SIG-M5 (cell line): ENCODE measurements at regions not wholly inside any gene's neighbourhood (a gene's known extent, or its start where the extent isn't known, plus 50 kb on each side); places are given as distances from the start of the nearest gene placed in this dataset.

Experiments used
- DNase-seq: peaks from one replicate; lab custom pipeline; 2025; lab: John Stamatoyannopoulos, UW

DNA sequence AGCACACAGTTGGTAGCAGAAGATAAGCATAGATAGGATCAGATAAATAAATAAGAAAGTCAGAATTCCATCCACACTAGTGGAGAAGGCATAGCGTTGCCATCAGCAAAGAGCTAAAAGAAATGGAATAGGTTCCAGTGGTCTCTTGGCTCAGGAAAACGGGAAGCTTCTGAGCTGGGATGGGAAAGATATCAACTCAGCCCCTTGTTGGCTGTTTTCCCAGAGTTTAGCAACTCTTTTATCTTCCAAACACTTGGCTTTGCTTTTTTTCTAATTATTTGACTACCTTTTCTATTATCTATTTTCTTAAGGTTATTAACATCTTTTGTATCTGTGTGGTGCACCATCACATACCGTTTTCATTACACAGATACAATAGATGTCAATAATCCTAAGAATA is 445.7 kb upstream of the TRPC7 start:
- no peak for DNase-seq

DNA sequence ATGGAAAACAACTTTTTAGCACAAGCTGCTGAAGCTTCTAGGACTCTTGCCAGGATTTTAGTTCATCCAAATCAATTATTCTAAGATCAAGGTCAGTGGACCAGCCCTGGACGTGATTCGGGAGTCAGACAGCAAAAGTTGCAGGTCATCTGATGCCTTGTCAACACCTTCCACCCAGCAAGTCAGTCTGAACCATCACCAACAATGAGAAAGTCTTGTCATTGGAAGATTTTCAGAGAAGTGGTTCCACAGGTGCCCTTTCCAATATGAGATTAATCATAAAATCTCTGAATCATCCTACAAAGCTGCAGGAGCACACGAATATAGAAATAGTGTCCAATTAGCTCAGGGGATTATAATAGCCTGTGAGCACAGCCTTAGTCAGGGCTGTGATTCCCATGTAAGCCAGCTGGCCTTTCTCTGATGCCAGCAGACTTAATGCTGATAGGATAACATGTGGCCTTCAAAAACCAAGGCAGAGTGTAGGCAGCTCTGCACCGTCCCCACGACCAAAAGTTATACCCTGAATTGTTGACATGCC is 445.0 kb upstream of the TRPC7 start:
- DNase-seq, result no peak

DNA sequence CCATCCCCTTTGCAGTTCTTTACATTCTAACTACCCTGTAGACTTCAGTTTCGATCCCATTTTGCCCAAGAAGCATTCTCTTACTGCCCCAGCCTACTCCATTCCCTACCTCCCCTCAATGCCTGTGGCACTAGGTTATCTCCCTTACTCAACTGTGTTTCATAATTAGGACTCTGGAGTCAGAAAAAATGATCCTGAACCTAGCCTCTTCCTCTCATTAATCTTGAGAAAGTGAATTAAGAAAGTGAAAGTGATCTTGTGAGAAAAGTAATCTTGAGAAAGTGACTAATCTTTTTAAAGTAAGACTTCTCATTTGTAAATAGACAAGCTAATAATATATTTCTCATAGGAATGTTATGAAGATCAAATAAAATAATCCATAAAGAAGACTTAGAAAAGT is 444.0 kb upstream of the TRPC7 start:
- DNase-seq, result no peak

DNA sequence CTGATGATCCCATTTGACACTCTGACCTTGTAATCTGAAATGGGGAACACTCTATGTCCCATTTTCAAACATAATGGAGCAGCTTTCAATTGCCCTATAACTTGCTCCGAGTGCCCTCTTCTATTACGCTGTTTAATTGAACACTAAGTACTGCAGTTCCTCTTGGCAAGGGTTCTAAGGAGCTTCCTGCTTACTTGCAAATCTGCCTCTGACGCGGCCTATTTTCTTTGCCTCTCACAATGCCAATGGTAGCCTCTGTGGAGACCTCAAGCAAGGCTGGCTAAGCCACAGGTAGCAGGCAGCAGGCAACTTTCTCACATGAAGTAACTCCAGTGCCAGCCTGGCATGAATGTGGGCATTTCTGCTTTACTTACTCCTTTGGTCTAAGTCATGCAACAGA is 443.4 kb upstream of the TRPC7 start:
- no peak for DNase-seq

DNA sequence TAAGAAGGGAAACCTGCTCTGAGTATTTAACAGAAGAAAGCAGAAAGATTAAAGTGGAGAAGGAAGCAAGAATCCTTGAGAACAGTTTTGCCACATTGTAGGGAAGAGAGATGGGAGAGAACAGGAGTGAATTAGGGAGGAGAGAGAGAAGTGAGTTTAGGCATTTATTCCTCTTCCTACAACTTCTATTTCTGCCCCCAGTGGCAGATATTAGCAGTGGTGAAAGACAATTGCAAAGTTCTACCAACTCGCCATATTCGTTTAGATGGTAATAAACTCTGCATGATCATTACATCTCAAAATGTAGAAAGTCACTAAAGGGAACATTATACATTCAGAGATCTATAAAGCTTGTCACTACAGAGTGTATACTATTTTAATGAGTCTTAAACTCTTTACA is 440.1 kb upstream of the TRPC7 start:
- no peak for DNase-seq

DNA sequence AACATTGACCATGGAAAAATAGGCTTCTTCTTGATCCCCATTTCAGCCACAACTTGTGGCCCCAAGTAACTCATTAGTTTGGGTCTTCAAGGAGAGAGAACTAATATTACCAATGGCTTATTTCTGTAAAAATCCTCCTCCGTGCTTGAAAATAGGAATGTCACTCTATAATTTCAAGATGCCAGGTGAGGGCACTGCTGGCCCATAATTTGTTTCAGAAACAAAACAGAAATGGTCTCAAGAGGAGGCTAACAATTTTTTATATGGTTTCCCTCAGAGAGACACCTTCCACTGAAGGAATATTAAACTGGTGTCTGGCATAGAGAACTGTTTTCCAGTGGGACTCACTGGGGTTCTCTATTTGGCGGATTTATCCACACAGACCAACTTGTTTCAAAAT is 437.0 kb upstream of the TRPC7 start:
- no peak for DNase-seq

DNA sequence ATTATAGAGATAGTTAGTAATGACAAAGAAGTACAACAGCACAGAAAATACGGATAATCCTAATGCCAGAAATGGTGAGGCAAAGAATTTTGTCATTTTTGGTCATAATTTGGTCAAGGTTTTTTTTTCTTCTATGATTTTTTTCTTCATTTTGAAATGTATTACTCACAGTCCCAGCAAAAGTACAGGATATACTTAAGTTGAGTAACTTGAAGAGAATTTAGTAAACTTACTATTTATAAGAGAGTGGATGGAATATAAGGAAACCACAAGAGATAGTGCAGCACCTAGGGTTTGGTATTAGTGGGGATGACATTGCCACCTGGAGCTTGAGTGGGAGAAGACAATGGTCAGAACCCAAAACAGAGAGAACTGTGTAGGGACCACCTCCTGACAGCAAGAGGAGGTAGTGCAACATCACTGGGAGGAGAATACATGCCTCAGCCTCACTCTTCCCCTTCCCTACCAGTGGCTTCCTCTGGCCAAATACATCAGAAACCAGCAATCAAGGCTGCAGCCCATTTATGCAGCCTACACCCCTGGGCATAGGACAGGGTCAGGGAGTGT is 434.5 kb upstream of the TRPC7 start:
- DNase-seq, result no peak

DNA sequence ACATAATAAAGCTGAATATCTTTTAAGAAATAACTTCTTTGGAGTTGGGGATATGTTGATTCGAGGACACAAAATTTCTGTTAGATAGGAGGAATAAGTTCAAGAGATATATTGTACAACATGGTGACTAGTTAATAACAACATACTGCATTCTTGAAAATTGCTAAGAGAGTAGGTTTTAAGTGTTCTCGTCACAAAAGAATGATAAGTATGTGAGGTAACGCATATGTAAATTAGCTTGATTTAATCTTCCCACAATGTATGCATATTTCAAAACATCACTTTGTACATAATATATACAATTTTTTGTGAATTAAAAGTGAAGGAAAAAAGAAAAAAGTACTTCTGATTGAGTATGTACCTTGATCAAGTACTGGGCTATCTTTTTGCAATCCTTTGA is 428.0 kb upstream of the TRPC7 start:
- DNase-seq, result no peak

DNA sequence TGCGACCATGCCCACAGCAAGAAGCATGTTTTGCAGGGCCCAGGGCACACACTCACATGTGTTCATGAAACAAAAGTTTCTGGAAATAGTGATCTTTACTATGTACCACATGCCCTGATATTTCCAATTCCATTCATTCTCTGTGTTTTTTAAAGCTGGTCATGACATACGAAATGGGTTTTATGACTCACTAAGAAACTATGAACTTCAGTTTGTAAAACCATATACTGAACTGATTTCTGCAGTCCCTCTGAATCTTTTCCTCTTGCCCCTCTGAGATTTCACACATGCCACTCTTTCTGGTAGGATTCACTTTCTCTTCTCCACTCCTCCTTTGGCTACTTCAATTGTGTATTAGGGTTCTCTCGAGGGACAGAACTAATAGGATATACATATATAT is 416.1 kb upstream of the TRPC7 start:
- no peak for DNase-seq

DNA sequence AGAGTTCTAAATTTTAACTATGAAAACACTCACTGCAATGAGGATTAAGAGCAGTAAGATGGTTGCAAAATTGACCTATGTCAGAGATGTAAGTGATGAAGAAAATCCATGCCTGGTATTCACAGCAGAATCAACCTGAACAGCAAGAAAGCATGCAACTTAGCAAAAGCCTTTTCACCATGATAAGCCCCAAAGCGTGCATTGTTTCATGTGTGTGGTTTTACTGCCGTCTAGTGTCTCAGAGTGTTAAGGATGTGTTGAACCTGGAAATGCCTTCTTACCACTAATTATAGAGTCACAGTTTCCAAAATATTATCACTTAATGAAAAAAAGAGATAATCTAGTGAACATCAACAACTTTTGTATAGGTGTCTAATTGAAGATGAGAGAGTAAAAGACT is 415.2 kb upstream of the TRPC7 start:
- no peak for DNase-seq

DNA sequence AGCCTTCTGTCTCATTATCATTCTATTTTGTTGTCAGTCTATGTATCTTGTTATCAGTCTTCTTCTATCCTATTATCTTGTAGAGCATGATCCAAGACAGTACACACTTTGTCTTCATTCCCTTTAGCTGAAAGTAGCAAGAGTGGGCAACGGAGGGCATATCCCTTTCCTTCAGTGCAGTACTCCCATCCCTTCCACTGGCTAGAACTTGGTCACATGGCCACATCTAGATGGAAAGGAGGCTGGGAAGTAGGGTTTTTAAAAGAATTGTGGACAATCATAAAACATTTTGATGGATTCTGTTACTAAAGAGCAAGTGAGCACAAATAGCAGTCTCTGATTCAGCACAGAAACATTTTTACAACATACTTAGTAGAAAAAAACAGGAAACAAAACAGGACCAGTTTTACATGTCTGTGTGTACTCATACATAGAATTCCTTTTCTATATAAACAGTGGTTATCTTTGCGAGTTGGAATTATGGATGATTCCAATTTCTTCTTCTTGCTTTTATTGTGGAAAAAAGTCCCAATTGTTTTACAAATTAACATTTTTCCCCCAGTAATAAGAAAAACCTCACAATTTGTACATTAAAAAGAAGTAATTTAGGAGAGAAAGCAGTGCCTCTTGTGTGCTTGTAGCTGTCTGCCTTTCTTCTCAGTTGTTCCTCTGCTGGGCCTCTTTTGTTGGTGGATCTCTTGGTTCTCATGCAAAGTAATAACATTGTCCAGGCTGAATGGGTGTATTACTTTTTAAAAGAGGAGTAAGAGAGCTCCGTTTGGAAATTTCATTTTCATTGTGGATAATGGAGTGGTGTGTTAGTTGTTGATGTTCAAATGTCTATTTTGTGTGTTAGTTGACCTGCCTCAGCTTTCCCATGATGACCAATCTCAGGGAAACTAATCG is 410.9 kb upstream of the TRPC7 start:
- no peak for DNase-seq

DNA sequence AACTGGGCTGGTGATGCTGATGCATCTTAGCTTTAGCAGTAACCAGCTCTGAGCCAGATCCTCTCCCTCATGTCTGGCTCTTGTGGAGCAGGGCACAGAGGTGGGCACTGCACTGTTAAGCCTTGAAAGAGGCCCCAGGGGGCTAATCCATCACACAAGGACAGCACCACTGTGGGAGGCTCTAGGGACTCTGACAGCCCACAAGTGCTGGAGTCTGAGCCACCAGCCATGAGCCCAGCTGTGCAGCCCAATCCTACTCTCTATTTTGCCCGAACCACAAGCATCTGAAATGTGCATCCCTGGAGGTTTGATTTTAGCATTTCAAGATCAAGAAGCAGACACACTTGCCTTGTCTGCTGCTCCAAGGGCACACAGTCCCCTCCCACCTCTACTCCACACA is 407.1 kb upstream of the TRPC7 start:
- no peak for DNase-seq

DNA sequence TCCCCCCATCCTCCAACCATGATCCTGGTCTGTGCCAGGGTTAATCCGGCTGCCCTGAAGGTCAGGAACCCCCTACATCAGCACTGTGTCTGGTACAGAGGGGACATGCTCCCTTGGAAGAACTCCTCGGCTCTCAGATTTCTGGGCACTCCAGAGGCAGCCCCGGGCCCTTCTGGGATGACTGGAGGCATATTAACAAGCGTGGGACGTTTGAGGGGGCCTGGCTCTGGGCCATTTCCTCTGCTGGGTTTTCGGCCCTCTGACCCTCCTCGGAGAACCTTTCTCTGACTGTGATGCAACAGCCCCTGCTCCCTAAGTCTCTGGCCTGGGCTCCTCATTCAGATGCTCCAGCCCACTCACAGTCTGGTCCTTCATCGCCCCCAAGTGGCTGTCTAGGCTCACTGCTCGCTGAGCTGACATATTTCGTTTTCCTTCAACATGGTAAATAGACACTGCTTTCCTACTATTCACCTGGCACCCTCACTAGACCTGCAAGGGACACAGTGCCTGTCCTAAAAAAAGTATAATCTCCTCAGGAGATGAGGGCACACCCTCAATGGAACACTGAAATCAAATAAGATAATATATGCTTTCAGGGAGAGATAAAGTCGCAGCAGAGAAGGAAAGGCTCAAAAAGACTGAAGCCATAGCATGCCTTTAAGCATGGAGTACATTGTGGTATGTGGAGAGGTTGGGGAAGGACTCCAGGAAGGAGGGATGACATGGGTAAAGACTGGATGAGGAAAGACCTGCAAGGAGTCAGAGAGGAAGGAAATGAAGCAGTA is 404.7 kb upstream of the TRPC7 start:
- DNase-seq, result peak; percentile 23

DNA sequence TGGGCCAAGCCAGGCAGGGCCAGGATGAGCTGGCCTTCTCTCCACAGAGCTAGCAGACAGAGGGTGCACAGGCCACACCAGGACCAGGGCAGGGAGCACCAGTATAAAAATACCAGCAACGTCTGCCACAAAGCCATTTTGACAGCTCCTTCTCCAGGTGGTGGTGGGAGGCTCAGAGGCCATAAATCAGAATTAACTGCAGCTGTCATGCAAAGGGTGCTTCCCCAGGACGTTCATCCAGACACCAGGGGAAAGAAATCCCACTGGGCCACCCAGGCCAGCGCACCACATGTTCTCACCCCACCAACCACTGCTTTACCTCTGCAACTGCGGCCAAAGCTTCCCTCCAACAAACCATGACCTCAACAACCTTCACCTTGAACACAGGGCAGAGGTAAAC is 403.7 kb upstream of the TRPC7 start:
- DNase-seq, result no peak

DNA sequence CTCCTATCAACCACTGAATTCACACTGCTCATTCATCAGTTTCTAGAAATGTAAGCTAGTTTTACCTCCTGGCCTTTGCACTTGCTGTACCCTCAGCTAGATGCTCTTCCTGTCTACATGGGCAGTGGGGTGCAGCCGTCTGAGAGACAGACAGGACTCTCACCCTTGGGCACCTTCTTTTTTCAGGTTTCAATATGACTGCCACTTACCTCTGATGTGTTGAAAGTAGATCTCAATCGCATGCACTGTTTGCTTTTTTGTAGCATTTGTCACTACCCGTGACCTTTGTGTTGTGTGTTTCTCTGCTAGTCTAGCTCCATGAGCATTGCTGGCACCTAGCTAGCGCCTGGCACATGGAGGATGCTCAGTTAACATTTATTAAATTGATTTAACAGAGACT is 403.1 kb upstream of the TRPC7 start:
- no peak for DNase-seq

DNA sequence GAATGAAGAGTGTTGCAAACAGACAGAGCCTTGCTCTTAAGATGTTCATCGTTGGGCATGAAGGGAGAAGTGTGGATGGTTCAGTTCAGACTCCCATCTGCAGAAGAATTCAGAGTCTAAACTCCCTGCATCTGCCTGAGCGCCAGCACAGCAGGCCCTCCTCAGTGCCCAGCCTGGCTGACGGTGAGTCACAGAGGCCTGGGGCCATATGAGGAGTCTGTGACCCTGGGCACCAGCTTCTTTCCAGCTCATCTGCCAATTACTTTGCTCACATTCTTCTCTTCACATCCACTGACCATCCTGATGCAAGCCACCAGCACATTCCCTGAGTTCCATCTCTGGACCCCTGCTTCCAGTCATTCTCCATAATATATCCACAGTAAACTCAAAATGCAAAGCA is 401.1 kb upstream of the TRPC7 start:
- no peak for DNase-seq

DNA sequence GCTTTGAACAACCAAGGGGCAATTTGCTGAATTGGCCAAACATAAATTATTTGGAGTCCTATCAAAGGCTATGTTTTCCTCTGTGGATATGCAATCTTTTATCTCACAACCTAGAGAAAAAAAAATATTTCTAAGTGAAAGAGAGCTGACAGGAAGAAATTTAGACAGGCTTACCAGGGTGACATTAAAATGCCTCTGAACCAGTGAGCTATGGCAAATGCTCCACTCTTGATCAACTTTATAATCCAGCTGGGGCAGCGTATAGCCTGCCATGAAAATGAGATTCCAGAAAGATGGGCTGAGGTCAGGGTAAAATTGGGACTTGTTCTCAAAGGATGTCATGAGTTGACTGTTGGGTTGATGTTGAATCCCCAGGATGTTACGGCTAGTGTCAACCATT is 399.3 kb upstream of the TRPC7 start:
- no peak for DNase-seq

DNA sequence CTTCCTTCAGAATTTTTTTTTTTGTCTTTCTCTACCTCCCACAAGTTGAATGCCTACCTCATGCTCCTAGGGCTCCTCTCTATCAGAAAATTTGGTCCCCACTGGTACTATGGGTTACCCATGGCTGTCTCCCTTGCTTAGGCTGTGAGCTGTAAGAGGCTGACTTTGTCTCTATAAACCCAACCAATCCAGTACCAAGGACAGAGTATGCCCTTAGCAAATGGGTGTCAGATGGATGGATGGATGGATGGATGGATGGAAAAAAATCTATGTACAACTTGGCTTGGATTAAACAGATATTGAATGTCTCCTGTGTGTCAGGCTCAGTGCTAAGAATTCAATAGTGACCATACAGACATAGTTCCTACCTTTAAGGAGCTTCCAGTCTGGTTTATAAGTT is 398.2 kb upstream of the TRPC7 start:
- DNase-seq, result no peak

DNA sequence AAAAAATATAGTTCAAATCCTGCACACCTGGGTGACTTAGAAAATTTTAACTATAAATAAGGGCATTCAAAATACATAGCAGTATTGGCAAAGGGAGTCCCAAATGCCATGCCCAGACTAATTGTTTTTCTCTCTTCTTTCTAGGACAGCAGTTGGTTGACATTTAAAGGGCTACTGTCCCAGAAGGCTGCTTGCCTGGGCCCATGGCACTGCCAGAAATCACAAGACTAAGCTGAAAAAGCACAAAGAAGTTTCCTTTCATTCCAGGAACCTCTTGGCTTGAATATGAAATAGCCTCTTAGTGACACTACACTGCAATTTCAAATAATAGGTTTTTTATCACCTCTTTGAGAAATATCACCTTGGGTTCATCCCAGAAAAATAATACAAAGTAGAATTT is 388.9 kb upstream of the TRPC7 start:
- no peak for DNase-seq

DNA sequence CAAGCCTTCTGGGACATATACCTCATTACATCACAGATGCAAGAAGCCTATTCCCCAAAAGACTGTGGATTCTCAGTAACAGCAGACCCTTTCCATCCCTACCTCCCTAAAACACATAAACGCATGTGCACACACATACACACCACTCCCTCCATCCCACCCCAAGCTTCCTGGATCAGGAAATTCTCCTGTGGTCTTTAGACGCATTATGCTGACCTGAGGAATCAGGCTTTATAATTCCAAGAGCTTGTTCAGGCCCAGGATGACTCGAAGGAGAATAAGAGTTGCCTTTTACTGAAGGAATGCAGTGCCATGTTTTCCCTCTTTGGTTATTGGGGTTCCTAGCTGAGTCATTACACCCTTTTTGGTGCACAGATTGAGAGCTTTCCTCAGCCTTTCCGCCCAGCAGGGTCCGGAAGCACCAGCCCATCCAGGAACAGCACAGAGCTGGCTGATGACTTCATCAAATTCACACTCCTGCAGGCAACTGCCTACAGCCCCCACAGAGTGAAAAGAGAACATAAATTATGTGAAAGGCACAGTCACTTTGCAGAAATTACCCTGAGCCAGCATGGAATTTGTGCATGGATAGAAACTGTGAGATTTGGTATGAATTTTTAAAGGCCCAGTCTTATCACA is 385.0 kb upstream of the TRPC7 start:
- DNase-seq, result no peak

DNA sequence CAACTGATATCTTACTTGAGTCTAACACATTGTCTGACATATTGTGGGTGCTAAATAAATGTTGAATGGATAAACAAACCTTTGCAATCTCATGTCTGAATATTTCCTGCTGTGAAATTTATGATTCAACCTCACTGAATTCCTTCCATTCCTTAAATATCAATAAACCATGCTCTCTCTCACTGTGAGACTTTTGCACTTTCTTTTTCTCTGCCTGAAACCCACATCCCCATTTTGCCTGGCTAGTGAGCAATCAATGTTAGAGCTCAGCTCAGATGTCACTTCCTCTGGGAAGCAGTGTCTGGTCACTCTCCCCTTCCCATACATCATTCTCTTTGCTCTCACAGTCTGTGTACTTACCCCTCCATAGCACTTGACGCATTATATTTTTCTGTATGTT is 383.7 kb upstream of the TRPC7 start:
- no peak for DNase-seq

DNA sequence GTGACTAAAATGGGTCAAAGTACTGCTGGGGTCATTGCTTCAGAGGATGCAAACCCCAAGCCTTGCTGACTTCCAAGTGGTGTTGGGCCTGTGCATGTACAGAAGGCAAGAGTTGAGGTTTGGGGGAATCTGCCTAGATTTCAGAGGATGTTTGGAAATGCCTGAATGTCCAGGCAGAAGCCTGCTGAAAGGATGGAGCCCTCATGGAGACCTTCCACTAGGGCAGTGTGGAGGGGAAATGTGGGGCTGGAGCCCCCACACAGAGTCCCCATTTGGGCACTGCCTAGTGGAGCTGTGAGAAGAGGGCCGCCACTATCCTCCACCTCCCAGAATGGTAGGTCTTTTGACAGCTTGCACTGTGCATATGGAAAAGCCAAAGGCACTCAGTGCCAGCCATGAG is 377.7 kb upstream of the TRPC7 start:
- DNase-seq, result no peak
